ENCODE measurements at regions not wholly inside any gene's neighbourhood (a gene's known extent, or its start where the extent isn't known, plus 50 kb on each side); places are given as distances from the start of the nearest gene placed in this dataset.

DNA sequence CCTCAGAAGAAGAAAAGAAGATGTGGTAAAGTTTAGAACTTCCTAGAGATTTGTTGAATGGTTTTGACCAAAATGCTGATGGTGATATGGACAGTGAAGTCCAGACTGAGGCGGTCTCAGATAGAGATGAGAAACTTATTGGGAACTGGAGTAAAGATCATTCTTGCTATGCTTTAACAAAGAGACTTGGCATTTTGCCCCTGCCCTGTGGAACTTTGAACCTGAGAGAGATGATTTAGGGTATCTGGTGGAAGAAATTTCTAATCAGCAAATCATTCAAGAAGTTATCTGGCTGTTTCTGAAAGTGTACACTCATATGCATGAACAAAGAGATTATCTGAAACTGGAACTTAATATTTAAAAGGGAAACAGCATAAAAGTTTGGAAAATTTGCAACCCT is 505.2 kb downstream of the NSUN3 start:
- TF ChIP-seq EZH2 (IDR thresholded peaks at IDR 0.05; ENCODE audit: borderline replicate concordance), result no peak
- TF ChIP-seq, protein P1, sequence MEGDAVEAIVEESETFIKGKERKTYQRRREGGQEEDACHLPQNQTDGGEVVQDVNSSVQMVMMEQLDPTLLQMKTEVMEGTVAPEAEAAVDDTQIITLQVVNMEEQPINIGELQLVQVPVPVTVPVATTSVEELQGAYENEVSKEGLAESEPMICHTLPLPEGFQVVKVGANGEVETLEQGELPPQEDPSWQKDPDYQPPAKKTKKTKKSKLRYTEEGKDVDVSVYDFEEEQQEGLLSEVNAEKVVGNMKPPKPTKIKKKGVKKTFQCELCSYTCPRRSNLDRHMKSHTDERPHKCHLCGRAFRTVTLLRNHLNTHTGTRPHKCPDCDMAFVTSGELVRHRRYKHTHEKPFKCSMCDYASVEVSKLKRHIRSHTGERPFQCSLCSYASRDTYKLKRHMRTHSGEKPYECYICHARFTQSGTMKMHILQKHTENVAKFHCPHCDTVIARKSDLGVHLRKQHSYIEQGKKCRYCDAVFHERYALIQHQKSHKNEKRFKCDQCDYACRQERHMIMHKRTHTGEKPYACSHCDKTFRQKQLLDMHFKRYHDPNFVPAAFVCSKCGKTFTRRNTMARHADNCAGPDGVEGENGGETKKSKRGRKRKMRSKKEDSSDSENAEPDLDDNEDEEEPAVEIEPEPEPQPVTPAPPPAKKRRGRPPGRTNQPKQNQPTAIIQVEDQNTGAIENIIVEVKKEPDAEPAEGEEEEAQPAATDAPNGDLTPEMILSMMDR (IDR thresholded peaks at IDR 0.05; ENCODE audit: poor library complexity), result no peak
